ENCODE measurements at regions not wholly inside any gene's neighbourhood (a gene's known extent, or its start where the extent isn't known, plus 50 kb on each side); places are given as distances from the start of the nearest gene placed in this dataset.

DNA sequence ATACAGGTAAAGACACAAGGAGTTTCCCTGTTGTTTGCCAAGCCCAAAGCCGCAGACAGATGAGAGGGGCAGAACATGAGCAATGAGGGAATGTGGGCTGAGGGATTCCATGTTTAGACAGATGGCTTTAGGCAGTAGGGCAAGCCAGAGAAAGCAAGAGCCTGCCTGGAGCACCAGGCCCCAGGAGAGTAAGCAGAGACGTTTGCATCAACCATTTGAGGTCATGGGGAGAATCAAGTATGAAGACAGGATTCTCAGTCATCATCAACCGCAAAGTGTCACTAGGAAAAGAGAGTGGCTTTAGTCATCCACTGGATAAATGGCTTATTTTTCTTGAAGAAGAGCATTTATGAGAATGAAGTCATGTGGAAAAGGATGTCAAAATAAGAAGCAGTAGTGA, 184.7 kb downstream of the COG6 start:
- ChIA-PET POLR2A (no interaction called here), CTCF (no interaction called here)
- TF ChIP-seq FOXK2 (IDR thresholded peaks at IDR 0.05) (no peak), TARDBP (IDR thresholded peaks at IDR 0.05) (no peak), BHLHE40 (IDR thresholded peaks at IDR 0.05; ENCODE audit: borderline replicate concordance) (no peak), HDGF (IDR thresholded peaks at IDR 0.05; ENCODE audit: borderline replicate concordance) (no peak), ZNF384 (IDR thresholded peaks at IDR 0.05) (no peak), SUZ12 (IDR thresholded peaks at IDR 0.05) (no peak), ARNT (IDR thresholded peaks at IDR 0.05) (no peak), FOXM1 (IDR thresholded peaks at IDR 0.05; ENCODE audit: borderline replicate concordance) (no peak), LEF1 (IDR thresholded peaks at IDR 0.05; ENCODE audit: borderline replicate concordance) (no peak)
- TF ChIP-seq, protein P1, sequence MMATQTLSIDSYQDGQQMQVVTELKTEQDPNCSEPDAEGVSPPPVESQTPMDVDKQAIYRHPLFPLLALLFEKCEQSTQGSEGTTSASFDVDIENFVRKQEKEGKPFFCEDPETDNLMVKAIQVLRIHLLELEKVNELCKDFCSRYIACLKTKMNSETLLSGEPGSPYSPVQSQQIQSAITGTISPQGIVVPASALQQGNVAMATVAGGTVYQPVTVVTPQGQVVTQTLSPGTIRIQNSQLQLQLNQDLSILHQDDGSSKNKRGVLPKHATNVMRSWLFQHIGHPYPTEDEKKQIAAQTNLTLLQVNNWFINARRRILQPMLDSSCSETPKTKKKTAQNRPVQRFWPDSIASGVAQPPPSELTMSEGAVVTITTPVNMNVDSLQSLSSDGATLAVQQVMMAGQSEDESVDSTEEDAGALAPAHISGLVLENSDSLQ (IDR thresholded peaks at IDR 0.05) = no peak
- DNase-seq (ENCODE audit: extremely low spot score) = no peak

DNA sequence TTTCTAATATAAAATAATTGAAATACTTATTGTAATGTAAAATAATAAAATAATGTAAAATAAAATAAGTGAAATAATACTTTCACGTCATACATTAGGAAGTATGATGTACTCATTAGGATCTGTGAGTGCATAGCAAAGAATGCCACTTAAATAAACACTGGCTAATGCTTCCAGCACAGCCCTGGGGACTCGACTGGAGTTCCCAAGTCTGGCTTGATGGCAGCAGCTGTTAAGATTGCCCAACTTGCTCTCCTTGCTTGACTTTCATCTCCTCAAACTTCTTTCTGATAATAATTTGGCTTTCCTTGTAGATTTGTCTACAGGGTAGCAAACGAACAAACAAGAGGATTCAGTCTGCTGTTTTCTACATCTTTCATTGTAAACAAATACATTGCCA, 191.9 kb downstream of the COG6 start:
- no peak for DNase-seq (ENCODE audit: extremely low spot score)
- ChIA-PET POLR2A (no interaction called here), CTCF (no interaction called here)
- TF ChIP-seq LEF1 (IDR thresholded peaks at IDR 0.05; ENCODE audit: borderline replicate concordance) (no peak), L3MBTL2 (conservative IDR thresholded peaks at IDR 0.05) (no peak), BHLHE40 (IDR thresholded peaks at IDR 0.05; ENCODE audit: borderline replicate concordance) (no peak), FOXA1 (IDR thresholded peaks at IDR 0.05) (no peak), HDGF (IDR thresholded peaks at IDR 0.05; ENCODE audit: borderline replicate concordance) (no peak), ZNF384 (IDR thresholded peaks at IDR 0.05) (no peak), ARNT (IDR thresholded peaks at IDR 0.05) (no peak), SUZ12 (IDR thresholded peaks at IDR 0.05) (no peak), ELF4 (IDR thresholded peaks at IDR 0.05) (no peak)
- TF ChIP-seq, protein P1 (IDR thresholded peaks at IDR 0.05) = no peak

DNA sequence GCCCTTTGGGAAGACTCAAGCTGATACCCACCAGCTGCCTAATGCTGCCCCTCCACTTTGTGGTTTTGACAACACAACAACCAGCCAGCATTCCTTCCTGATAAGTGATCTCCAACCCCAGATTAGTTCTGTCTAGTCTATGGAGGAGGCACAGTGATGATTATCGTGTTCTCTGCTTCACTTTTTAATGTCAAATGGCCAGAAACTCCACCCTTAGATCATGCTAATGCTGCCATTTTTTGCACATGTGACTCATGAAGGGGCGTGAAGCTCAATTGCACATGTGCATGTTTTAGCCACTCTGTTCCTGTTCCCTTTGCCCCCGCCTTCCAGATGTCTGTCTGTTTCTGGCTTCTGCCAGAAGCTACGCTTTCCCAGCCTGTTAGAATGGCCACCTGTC, 199.8 kb downstream of the COG6 start:
- TF ChIP-seq ZNF384 (IDR thresholded peaks at IDR 0.05) (no peak), SUZ12 (IDR thresholded peaks at IDR 0.05) (no peak), L3MBTL2 (conservative IDR thresholded peaks at IDR 0.05) (no peak), TARDBP (IDR thresholded peaks at IDR 0.05) (no peak), HDGF (IDR thresholded peaks at IDR 0.05; ENCODE audit: borderline replicate concordance) (no peak), FOXK2 (IDR thresholded peaks at IDR 0.05) (no peak), ARNT (IDR thresholded peaks at IDR 0.05) (no peak), ELF4 (IDR thresholded peaks at IDR 0.05) (no peak), SP1 (IDR thresholded peaks at IDR 0.05) (no peak), BHLHE40 (IDR thresholded peaks at IDR 0.05; ENCODE audit: borderline replicate concordance) (no peak), NFRKB (IDR thresholded peaks at IDR 0.05) (no peak), LEF1 (IDR thresholded peaks at IDR 0.05; ENCODE audit: borderline replicate concordance) (no peak), FOXM1 (IDR thresholded peaks at IDR 0.05; ENCODE audit: borderline replicate concordance) (no peak), FOXA1 (IDR thresholded peaks at IDR 0.05) (no peak), CTBP1 (IDR thresholded peaks at IDR 0.05; ENCODE audit: borderline replicate concordance) (no peak)
- TF ChIP-seq, protein P1 (IDR thresholded peaks at IDR 0.05) = no peak
- CTCF ChIA-PET = no interaction called here
- no peak for DNase-seq (ENCODE audit: extremely low spot score)
- POLR2A ChIA-PET = no interaction called here

DNA sequence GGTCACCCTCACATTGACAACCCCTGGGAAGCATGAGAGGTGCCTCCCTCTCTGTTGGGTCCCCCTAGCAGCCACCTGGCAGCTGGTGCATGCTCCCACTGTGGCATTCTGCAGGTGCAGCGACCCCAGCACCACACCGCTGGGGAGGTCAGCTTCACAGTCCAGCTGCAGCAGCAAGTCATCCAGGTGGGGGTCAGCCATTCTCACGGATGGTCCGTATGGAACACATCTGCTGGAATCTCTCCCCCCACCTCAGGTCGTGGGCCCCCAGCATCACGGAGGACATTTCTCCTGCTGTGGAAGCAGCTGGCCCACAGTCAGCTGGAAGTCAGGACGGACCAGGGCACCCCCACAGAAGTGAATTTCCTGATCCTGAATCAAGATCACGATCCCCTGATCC, 201.3 kb downstream of the COG6 start:
- POLR2A ChIA-PET = no interaction called here
- TF ChIP-seq BHLHE40 (IDR thresholded peaks at IDR 0.05; ENCODE audit: borderline replicate concordance) = no peak
- no peak for TF ChIP-seq FOXK2 (IDR thresholded peaks at IDR 0.05)
- no peak for TF ChIP-seq FOXM1 (IDR thresholded peaks at IDR 0.05; ENCODE audit: borderline replicate concordance)
- TF ChIP-seq HDGF (IDR thresholded peaks at IDR 0.05; ENCODE audit: borderline replicate concordance) = no peak
- no peak for TF ChIP-seq ARNT (IDR thresholded peaks at IDR 0.05)
- DNase-seq (ENCODE audit: extremely low spot score) = no peak
- CTCF ChIA-PET = no interaction called here

DNA sequence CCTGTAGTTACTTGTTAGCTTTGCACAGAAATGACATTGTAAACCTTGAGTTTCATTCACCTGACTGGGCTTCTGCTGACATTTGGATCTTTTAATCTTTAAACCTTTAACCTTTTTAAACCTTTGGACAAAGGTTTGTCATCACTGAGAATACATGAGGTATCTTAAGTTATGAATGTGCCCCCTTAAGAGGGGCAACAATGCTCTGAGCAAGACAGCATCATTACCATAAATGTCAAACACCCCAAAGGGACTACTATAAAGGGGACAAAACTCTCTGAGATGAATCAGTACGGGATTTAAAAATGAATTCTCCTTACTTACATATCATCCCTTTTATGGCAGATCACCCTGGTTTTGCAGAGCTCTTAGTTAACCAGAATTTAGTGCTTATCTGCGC, 203.3 kb downstream of the COG6 start:
- POLR2A ChIA-PET = no interaction called here
- TF ChIP-seq FOXA1 (IDR thresholded peaks at IDR 0.05) (no peak), FOXK2 (IDR thresholded peaks at IDR 0.05) (no peak), LEF1 (IDR thresholded peaks at IDR 0.05; ENCODE audit: borderline replicate concordance) (no peak), BHLHE40 (IDR thresholded peaks at IDR 0.05; ENCODE audit: borderline replicate concordance) (no peak)
- no peak for DNase-seq (ENCODE audit: extremely low spot score)
- CTCF ChIA-PET = no interaction called here

DNA sequence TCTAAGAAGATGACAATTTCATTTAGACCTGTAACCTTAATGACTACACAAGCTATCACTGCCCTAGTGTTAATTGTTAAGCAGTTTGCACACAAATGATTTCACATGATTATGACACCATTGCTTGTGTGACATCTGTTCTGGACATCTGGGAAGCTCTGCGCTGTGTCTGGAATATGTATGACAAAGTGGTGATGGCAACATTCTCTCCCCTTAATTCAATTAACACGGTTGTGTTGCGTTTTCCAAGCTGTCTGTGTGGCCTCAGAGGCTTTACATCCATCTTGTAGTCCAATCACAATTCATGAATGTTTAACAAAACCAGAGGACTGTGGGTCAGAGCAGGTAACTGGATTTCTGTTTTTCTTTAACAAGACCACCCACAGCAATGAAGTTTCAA, 204.4 kb downstream of the COG6 start:
- ChIA-PET CTCF (no interaction called here), POLR2A (no interaction called here)
- TF ChIP-seq SP1 (IDR thresholded peaks at IDR 0.05) (no peak), TARDBP (IDR thresholded peaks at IDR 0.05) (no peak), FOXM1 (IDR thresholded peaks at IDR 0.05; ENCODE audit: borderline replicate concordance) (no peak)
- TF ChIP-seq, protein P1 (IDR thresholded peaks at IDR 0.05) = no peak
- no peak for DNase-seq (ENCODE audit: extremely low spot score)

DNA sequence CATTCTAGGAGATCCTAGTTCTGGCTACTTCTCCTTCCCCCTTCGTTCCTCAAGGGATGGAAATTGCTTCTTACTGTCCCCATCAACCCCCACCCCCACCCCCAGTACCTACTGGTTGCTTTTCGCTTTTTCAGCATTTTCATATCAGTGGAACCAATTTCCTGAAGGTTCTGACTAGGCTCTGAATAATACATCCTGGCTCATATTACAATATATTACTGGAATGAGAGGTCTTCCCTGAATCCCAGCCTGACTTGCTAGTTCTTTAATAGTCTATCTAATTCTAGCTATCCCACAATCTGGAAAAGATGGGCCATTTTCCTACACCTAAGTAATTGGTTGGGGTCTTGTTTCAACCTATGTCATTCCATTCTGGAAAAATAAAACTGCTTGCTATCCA, 207.4 kb downstream of the COG6 start:
- POLR2A ChIA-PET = no interaction called here
- no peak for TF ChIP-seq ELF4 (IDR thresholded peaks at IDR 0.05)
- no peak for TF ChIP-seq CTBP1 (IDR thresholded peaks at IDR 0.05; ENCODE audit: borderline replicate concordance)
- no peak for TF ChIP-seq NFRKB (IDR thresholded peaks at IDR 0.05)
- TF ChIP-seq SUZ12 (IDR thresholded peaks at IDR 0.05) = no peak
- TF ChIP-seq ZNF384 (IDR thresholded peaks at IDR 0.05) = no peak
- no peak for TF ChIP-seq BHLHE40 (IDR thresholded peaks at IDR 0.05; ENCODE audit: borderline replicate concordance)
- no peak for TF ChIP-seq FOXM1 (IDR thresholded peaks at IDR 0.05; ENCODE audit: borderline replicate concordance)
- TF ChIP-seq LEF1 (IDR thresholded peaks at IDR 0.05; ENCODE audit: borderline replicate concordance) = no peak
- no peak for TF ChIP-seq FOXK2 (IDR thresholded peaks at IDR 0.05)
- TF ChIP-seq TARDBP (IDR thresholded peaks at IDR 0.05) = no peak
- TF ChIP-seq SP1 (IDR thresholded peaks at IDR 0.05) = no peak
- no peak for TF ChIP-seq ARNT (IDR thresholded peaks at IDR 0.05)
- no peak for TF ChIP-seq L3MBTL2 (conservative IDR thresholded peaks at IDR 0.05)
- no peak for TF ChIP-seq FOXA1 (IDR thresholded peaks at IDR 0.05)
- no peak for TF ChIP-seq HDGF (IDR thresholded peaks at IDR 0.05; ENCODE audit: borderline replicate concordance)
- TF ChIP-seq, protein P1 (IDR thresholded peaks at IDR 0.05) = no peak
- CTCF ChIA-PET = no interaction called here
- no peak for DNase-seq (ENCODE audit: extremely low spot score)
